B cell (primary cell): ENCODE measurements at regions not wholly inside any gene's neighbourhood (a gene's known extent, or its start where the extent isn't known, plus 50 kb on each side); places are given as distances from the start of the nearest gene placed in this dataset.

ENCODE experiments used
- EZH2 ChIP-seq: IDR thresholded peaks from 2 replicates; pipeline ENCODE4 v1.6.1; 2012; ENCODE audit warnings: borderline replicate concordance, low read depth, mild to moderate bottlenecking, moderate library complexity, low read length; ENCODE audit not compliant: insufficient read depth, poor library complexity, severe bottlenecking
- TF ChIP-seq, protein P1 (sequence below): fragments of 200-600 bp; IDR thresholded peaks from one replicate; pipeline ENCODE4 v1.8.0; 2022; ENCODE audit warnings: antibody characterized with exemption, mild to moderate bottlenecking

DNA sequence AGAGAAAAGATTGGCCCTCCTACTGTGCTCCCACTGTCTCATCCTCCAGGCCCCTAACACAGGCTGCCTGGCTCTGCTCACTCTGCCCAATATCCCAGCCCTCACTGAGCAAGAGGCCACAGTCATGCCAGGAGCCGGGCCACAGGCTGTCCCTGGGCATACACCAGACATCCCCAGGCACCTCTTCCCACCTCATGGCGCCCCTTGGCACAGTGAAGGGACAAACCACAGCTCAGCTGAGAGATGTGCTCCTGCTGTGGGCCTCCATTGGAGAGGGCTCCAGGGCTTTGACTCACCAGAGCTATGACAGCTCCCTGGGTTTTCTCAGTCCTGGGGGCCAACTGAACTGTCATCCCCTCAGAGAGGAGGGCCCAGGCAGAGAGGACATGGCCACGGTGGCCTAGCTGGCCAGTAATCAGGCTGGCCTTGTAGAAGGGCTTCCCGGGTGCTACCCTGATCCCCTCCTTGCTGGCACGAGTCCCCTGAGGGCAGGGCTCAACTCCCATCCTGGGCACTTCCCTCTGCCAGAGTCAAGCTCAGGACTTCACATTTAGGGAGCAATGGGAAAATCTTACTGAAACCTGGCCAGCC is 220.9 kb downstream of the TUBA3C start:
- TF ChIP-seq, protein P1, sequence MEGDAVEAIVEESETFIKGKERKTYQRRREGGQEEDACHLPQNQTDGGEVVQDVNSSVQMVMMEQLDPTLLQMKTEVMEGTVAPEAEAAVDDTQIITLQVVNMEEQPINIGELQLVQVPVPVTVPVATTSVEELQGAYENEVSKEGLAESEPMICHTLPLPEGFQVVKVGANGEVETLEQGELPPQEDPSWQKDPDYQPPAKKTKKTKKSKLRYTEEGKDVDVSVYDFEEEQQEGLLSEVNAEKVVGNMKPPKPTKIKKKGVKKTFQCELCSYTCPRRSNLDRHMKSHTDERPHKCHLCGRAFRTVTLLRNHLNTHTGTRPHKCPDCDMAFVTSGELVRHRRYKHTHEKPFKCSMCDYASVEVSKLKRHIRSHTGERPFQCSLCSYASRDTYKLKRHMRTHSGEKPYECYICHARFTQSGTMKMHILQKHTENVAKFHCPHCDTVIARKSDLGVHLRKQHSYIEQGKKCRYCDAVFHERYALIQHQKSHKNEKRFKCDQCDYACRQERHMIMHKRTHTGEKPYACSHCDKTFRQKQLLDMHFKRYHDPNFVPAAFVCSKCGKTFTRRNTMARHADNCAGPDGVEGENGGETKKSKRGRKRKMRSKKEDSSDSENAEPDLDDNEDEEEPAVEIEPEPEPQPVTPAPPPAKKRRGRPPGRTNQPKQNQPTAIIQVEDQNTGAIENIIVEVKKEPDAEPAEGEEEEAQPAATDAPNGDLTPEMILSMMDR = no peak
- no peak for TF ChIP-seq EZH2
